GM18505 (cell line): ENCODE measurements at regions not wholly inside any gene's neighbourhood (a gene's known extent, or its start where the extent isn't known, plus 50 kb on each side); places are given as distances from the start of the nearest gene placed in this dataset.

ENCODE experiments used
- ATAC-seq: cut with Tn5 transposase; IDR thresholded peaks from one replicate; pipeline ENCODE4 v1.9.1; 2021; ENCODE audit not compliant: unreplicated experiment
- POLR2A ChIP-seq: IDR thresholded peaks from 4 replicates; pipeline ENCODE4 v1.6.1; 2011; ENCODE audit warnings: borderline replicate concordance; ENCODE audit not compliant: insufficient read depth, insufficient read length; ENCODE audit errors: extremely low read depth

DNA sequence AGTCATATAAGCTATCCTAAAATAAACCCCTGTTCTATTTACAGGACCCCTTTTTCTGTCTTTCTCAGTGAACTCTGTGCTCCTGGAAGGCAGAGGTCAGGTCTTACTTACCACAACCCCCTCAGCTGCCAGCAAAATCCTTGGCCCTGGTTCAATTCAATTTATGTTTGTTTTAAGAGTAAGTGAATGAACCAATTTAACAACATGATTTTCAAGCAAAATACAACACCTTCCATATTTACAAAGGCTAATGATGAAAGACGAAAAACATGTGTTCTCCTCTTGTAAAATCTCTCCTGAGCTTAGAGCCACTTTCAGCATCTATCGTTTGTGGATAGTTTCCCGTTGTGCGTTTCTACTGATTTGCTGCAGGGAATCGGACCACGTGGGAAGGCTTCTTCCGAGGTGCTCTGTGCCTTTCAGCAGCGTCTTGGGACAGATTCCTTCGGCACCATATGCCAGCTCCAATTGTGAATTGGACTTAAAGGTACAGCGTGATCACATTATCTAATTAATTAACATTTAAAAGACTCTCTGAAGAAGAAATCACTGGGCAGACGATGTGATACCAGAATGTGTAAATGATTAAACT is 411.7 kb downstream of the IRS2 start:
- TF ChIP-seq POLR2A: no peak
- ATAC-seq: no peak

DNA sequence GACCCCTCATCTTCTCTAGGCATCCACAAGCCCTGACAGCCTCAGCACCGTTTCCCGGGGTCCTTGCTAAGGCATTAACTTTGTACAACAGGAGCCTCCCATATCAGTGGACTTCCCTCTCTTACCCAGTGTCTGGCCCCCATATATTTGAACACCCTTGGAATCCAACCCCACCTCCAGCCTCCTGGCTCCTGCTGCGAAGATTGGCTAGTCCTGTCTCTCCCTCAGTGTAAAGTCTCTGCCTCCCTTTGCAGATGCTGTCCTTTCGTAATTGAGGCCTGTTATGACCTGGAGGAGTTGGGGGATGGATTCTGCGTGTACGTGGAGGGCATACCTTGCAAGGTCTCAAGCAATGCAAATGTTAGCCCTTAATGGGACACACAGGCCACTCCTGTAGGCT is 413.7 kb downstream of the IRS2 start:
- no peak for ATAC-seq
- no peak for TF ChIP-seq POLR2A

DNA sequence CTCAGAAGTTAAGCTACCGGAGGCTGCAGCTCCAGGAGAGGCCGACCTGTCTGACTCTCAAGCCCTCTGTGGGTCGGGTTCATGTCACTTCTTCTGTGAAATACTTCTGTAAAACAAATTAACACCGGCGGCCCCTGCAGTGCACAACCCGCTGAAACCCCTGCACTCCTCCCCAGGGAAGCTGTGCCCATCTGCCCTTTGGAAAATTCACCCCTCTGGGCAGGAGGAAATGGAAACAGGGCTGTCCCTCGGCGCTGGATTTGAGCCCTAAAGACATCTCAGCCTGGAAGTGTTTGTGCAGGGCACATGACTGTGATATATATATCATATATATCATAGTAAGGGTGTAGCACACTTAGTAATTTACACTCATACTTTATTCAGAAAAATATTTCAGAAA is 415.3 kb downstream of the IRS2 start:
- no peak for ATAC-seq

DNA sequence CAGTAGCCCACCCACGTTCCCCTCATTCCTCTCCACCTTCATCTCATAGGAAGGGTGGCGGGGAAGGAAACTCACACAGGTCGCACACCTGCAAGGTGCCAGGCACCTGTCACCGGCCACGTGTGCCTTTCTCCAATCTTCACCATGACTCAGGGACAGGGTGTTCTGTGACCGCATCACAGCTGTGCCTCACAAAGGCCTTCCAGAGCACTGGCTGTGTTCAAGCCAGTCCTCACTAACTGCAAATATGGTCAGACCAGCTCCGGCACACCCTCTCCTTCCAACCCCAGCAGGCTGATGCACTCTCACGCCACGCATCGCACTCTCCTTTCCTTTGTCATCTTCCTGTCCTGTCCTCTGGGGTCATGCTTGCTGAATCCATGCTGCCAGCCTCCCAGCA is 415.9 kb downstream of the IRS2 start:
- no peak for ATAC-seq
- no peak for TF ChIP-seq POLR2A

More for the DNA sequence above, 415.3 kb downstream of the IRS2 start:
- no peak for TF ChIP-seq POLR2A

DNA sequence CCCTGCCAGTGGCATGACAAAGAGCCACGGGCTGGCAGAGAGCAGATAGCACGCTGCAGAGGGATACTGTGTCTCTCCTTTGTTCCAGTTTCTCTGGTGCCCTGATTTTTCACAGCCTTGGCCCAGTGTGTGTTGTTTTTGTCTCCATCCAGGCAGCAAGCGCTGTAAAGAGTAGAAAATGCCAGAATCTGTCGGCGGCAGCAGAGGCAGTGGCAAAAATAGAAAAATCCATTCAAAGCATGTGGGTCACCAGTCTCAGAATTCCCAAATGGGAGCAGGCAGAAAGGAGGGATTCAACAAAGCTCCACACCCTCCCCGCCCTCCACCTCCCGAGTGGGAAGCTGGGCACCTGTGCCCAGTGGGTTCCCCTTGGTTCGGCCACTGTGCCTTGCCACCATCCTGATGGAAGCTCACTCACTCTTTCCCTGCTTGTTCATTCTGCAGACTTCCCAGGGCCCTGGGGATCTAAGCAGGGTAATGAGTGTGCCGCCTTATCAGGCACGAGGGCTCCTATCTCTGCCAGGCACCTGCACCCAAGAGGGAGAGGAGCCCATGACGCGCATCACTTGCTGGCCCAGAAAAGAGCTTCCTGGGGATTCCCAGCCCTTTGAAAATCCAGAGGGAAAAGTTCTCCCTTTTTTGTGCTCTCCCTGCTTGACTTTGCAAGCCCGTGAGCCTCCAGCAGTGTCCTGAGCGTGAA is 416.9 kb downstream of the IRS2 start:
- ATAC-seq: no peak
- no peak for TF ChIP-seq POLR2A

DNA sequence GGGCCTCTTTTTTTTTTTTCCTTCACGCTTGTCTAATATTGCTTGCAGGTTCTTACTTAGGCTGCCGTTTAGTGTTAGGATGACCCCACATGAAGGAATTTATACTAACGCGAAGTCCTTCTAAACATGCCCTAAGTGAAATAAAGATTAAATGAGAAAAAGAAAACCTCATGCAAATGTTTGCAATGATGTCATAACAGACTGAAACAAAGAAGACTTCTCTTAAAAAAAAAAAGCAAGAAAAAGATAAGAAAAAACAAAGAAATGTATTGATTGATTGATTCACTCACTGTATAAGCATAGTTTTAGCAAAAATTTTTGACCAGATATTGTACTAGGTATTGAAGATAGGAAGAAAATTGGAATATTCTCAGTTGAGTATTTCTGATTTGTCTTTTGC is 418.2 kb downstream of the IRS2 start:
- TF ChIP-seq POLR2A: no peak
- ATAC-seq: no peak

DNA sequence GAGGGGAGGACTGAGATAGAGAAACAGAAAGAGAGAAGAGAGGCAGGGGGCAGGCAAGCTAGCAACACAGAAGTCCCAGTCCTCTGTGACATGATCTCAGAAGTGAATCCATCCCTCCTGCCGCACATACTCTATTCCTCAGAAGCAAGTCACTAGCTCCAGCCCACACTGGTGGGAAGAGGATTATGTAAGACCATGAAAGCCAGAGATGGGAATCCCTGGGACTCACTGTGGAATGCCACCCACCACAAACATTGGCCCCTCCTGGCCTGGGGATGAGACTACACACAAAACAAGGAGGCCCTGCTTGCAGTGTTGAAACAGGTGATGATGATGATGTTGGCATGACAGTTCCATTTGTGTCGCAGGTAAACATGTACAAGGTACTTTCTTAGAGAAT is 419.9 kb downstream of the IRS2 start:
- no peak for ATAC-seq
- no peak for TF ChIP-seq POLR2A

DNA sequence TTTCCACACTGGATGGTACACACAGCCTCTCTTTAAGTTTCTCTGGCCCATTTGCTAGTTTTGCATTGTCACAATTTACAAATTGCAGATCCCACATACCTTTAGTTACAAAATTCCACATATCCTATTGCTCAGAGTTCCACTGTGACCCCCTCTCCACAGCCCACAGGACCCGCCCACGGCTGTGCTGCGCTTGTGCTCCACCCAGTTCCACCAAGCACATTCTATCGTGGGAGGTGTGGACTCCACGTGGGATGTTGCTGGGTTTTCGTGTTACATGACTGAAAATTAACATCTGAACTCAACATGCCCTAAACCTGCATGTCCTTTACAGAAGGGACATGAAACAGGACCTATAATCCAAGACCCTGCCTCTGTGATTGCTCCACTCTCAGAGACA is 423.0 kb downstream of the IRS2 start:
- no peak for ATAC-seq
- no peak for TF ChIP-seq POLR2A

DNA sequence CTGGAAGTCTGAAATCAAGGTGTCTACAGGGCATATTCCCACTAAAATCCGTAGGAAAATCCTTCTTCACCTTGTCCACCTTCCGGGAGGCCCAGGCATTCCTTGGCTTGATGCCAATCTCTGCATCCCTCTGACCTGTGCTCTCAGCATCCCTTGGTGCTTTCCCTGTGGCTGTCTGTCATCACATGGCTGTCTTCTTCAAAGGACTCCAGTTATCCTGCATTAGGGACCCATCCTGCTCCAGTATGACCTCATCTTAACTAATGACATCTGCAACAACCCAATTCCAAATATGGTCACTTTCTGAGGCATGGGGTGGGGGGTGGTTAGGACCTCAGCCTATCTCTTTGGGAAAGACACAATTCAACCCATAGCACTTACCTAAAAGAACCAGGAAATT is 423.8 kb downstream of the IRS2 start:
- TF ChIP-seq POLR2A: no peak
- ATAC-seq: no peak

DNA sequence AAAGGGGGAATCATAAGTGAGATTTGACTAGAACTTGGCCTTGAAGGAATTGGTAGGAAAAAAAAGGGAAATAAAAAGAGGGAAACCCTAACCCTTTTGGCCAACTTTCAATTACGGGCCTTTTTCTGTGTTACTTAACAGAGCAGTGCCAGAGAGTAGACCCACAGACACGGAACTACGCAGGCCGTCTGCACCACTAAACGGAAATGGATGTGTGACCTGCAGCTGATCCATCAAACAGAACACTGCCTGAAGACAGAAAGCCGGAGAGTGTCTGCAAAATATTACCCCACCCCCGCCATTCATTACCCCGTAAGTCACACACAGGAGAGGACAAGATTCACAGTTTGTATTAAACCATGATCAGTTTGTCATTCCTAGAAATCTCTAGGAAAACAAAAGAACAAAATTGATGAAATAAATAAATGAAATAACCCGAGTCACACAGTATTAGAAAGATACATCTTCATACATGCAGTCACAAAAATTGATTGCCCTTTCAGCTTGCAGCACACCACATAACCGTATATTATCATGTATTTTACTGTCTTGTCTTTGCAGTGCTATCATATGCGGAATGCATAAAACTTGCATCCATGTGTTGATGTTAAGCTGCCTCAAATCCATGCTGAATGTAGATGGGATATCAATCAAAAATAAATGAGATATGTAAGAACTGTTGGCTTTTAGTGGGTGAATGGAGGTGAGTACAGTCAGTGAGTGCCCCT is 424.7 kb downstream of the IRS2 start:
- no peak for ATAC-seq
- no peak for TF ChIP-seq POLR2A

DNA sequence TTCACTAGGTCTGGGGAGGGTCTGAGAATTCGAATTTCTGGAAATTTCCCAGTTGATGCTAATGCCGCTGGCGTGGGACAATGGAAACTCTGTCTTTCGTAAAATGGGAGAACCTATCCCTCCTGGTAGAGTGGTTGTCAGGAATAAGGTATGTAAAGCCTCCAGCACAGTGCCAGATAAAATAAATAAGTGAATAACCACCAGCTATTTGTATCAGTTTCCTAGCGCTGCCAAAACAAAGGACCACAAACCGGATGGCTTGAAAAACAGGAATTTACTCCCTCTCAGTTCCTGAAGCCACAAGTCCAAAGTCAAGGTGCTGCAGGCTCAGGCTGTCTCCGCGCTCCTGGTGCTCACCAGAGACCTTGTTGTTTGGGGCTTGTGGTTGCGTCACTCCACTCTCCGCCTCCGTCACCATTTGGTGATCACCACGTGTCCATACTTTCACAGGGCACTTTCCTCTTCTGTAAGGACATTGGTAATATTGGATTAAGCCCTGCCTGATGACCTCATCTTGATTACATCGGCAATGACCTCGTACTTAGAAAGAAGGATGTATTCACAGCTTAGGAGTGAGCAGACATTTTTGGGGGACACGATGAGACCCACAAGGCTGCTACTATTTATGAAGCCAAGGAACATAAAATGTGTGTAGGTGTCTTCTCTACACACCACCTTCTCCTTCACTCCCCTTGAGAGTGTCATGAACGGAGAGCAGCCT is 428.5 kb downstream of the IRS2 start:
- no peak for ATAC-seq
- TF ChIP-seq POLR2A: no peak

DNA sequence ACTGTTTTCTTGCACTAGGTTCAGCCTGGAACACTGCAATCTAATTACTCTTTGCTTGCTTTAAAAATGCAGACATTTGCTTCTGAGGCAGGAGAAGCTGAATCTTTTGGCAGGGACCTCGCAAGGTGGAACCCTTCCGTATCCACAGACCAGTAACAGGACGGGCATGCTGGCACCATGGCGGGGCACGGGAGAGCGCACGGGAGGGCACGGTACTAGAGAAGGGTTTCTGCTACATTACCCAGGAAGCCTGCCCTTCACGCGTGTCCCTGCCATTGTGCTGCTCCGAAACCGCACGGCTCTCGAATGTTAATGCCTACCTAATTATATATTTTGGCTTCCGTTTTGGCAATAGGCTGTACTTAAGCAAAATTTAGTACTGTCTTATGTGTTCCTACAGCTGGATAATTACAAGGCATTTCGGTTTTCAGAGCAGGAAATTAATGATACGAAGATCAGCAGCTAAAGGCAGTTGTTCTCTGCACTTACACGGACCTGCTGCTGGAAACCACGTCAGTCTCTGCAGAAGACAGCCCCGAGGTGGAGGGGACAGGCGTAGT is 430.4 kb downstream of the IRS2 start:
- no peak for TF ChIP-seq POLR2A

DNA sequence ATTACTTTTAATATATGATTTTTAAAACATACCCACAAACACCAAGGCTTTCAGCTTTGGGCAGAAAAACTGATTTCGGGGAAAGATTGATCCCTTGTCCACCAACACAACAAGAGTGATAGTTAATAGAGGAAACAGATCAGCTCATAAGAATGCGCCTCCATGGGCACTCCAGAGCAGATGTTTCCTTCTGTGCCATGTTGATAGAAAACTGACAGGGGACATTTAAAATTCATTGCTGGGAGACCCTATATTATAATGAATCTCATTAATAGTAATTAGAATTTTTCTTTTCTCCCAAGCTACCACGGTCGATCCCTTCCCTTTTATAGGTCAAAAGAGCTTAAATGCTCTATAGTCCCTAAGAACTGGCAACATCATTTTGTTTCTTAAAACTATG is 431.2 kb downstream of the IRS2 start:
- ATAC-seq: no peak
- TF ChIP-seq POLR2A: no peak

More for the DNA sequence above, 430.4 kb downstream of the IRS2 start:
- no peak for ATAC-seq
